Neural progenitor cell (in vitro differentiated cells): ENCODE measurements at regions not wholly inside any gene's neighbourhood (a gene's known extent, or its start where the extent isn't known, plus 50 kb on each side); places are given as distances from the start of the nearest gene placed in this dataset.
A peak's percentile ranks its signal among the peaks of the same experiment; 100 is the strongest.

ENCODE experiments used
- DNase-seq: peaks from one replicate; pipeline ENCODE4 v3.0.0-alpha.2; 2016; ENCODE audit warnings: low spot score
- H2AFZ ChIP-seq: fragments of 200-600 bp; sonication (generic); replicated peaks from 2 replicates; pipeline ENCODE4 v1.6.1; 2016; ENCODE audit warnings: antibody characterized with exemption
- H3F3A ChIP-seq: fragments of 200-600 bp; sonication (generic); 2 replicates; pipeline ENCODE4 v1.6.1; 2016; ENCODE audit warnings: antibody characterized with exemption, low read depth
- H3K27ac ChIP-seq: fragments of 200-600 bp; sonication (generic); 2 replicates; pipeline ENCODE4 v1.5.1; 2016; ENCODE audit warnings: mild to moderate bottlenecking
- H3K27me3 ChIP-seq: fragments of 200-600 bp; sonication (generic); 2 replicates; pipeline ENCODE4 v1.6.1; 2016; ENCODE audit warnings: mild to moderate bottlenecking, moderate library complexity
- H3K36me3 ChIP-seq: fragments of 200-600 bp; sonication (generic); 2 replicates; pipeline ENCODE4 v1.5.1; 2016
- H3K4me1 ChIP-seq: fragments of 200-600 bp; sonication (generic); 2 replicates; pipeline ENCODE4 v1.6.1; 2016; ENCODE audit warnings: mixed run types
- H3K4me2 ChIP-seq: fragments of 200-600 bp; sonication (generic); 2 replicates; pipeline ENCODE4 v1.6.1; 2016
- H3K4me3 ChIP-seq: fragments of 200-600 bp; sonication (generic); 2 replicates; pipeline ENCODE4 v1.5.1; 2016
- H3K79me2 ChIP-seq: fragments of 200-600 bp; sonication (generic); 2 replicates; pipeline ENCODE4 v1.6.1; 2016; ENCODE audit warnings: low read depth
- H3K9ac ChIP-seq: fragments of 200-600 bp; sonication (generic); 2 replicates; pipeline ENCODE4 v1.6.1; 2016
- H3K9me3 ChIP-seq: fragments of 200-600 bp; sonication (generic); 2 replicates; pipeline ENCODE4 v1.5.1; 2016; ENCODE audit warnings: low read depth
- H4K20me1 ChIP-seq: fragments of 200-600 bp; sonication (generic); 2 replicates; pipeline ENCODE4 v1.6.1; 2016; ENCODE audit warnings: low read depth
- H3K27ac Mint-ChIP-seq: 3 replicates; pipeline ENCODE4 v1.8.0; 2021; ENCODE audit warnings: mixed read lengths
- H3K27me3 Mint-ChIP-seq: 2 replicates; pipeline ENCODE4 v1.8.0; 2022; ENCODE audit warnings: low read depth, mild to moderate bottlenecking, inconsistent platforms, moderate library complexity, mixed read lengths; ENCODE audit not compliant: insufficient read depth
- H3K36me3 Mint-ChIP-seq: 3 replicates; pipeline ENCODE4 v1.8.0; 2021; ENCODE audit warnings: mixed read lengths
- H3K4me1 Mint-ChIP-seq: 3 replicates; pipeline ENCODE4 v1.8.0; 2021; ENCODE audit warnings: mixed read lengths
- H3K4me3 Mint-ChIP-seq: 3 replicates; pipeline ENCODE4 v1.8.0; 2021; ENCODE audit warnings: mild to moderate bottlenecking, moderate library complexity, mixed read lengths
- H3K9me3 Mint-ChIP-seq: 3 replicates; pipeline ENCODE4 v1.8.0; 2020; ENCODE audit warnings: mixed read lengths
- CTCF ChIP-seq: fragments of 200-600 bp; sonication (generic); IDR thresholded peaks from 2 replicates; pipeline ENCODE4 v1.5.1; 2017; ENCODE audit warnings: antibody characterized with exemption, mild to moderate bottlenecking
- EZH2 ChIP-seq: fragments of 200-600 bp; sonication (generic); IDR thresholded peaks from 2 replicates; pipeline ENCODE4 v1.6.1; 2017; ENCODE audit warnings: antibody characterized with exemption, mild to moderate bottlenecking, moderate library complexity
- EZH2phosphoT487 ChIP-seq: fragments of 200-600 bp; sonication (generic); IDR thresholded peaks from 2 replicates; pipeline ENCODE4 v1.6.1; 2017; ENCODE audit warnings: antibody characterized with exemption

- Histone ChIP-seq H4K20me1 (no peaks in the 10 kb centered on the region), H3K9me3 (no peaks in the 10 kb centered on the region), H3K4me2 (no peak overlapping the region), H3K27ac (no peak overlapping the region), H3K27me3 (no peaks in the 10 kb centered on the region), H3K9ac (no peak overlapping the region), H3K79me2 (no peaks in the 10 kb centered on the region), H2AFZ (no peak overlapping the region), H3K4me3 (no peak overlapping the region), H3F3A (peaks cover 5% of the 10 kb centered on the region), H3K36me3 (no peaks in the 10 kb centered on the region), H3K4me1 (no peaks in the 10 kb centered on the region)
- Mint-ChIP-seq H3K36me3 (no peaks in the 10 kb centered on the region), H3K27me3 (peaks cover 7% of the 10 kb centered on the region), H3K27ac (no peak overlapping the region), H3K4me1 (peaks cover 8% of the 10 kb centered on the region), H3K4me3 (no peak overlapping the region), H3K9me3 (no peaks in the 10 kb centered on the region)
- DNase-seq = no peak
- TF ChIP-seq CTCF = no peak
- TF ChIP-seq EZH2phosphoT487 = no peak
- TF ChIP-seq EZH2 = no peak
Measured at GRCh38 chr14:104371031-104371430, 208.5 kb upstream of the C14orf180 start.

- Mint-ChIP-seq H3K27me3 (peaks cover 5% of the 10 kb centered on the region), H3K36me3 (no peaks in the 10 kb centered on the region), H3K9me3 (no peaks in the 10 kb centered on the region), H3K4me1 (peaks cover 8% of the 10 kb centered on the region), H3K27ac (peak overlapping the region; percentile 69), H3K4me3 (no peak overlapping the region)
- Histone ChIP-seq H3K4me1 (no peaks in the 10 kb centered on the region), H3K4me2 (no peak overlapping the region), H3K9me3 (no peaks in the 10 kb centered on the region), H4K20me1 (no peaks in the 10 kb centered on the region), H2AFZ (no peak overlapping the region), H3K27ac (no peak overlapping the region), H3K9ac (no peak overlapping the region), H3K79me2 (no peaks in the 10 kb centered on the region), H3K36me3 (no peaks in the 10 kb centered on the region), H3F3A (peaks cover 5% of the 10 kb centered on the region), H3K4me3 (no peak overlapping the region), H3K27me3 (no peaks in the 10 kb centered on the region)
- TF ChIP-seq EZH2 (no peak), CTCF (no peak), EZH2phosphoT487 (no peak)
- no peak for DNase-seq
Measured at GRCh38 chr14:104371917-104372316, 207.6 kb upstream of the C14orf180 start.

- no peak for TF ChIP-seq CTCF
- TF ChIP-seq EZH2 = no peak
- TF ChIP-seq EZH2phosphoT487 = no peak
- H3K9me3 ChIP-seq = no peaks in the 10 kb centered on the region
- Mint-ChIP-seq H3K27me3 (peaks cover 5% of the 10 kb centered on the region), H3K27ac (peak overlapping the region; percentile 82), H3K9me3 (no peaks in the 10 kb centered on the region), H3K4me1 (peaks cover 11% of the 10 kb centered on the region), H3K36me3 (no peaks in the 10 kb centered on the region), H3K4me3 (no peak overlapping the region)
- no peak overlapping the region for H3K9ac ChIP-seq
- no peak overlapping the region for H3K27ac ChIP-seq
- no peak overlapping the region for H3K4me3 ChIP-seq
- no peaks in the 10 kb centered on the region for H4K20me1 ChIP-seq
- H3K4me2 ChIP-seq = no peak overlapping the region
- H3F3A ChIP-seq = peaks cover 5% of the 10 kb centered on the region
- H3K79me2 ChIP-seq = no peaks in the 10 kb centered on the region
- H3K27me3 ChIP-seq = no peaks in the 10 kb centered on the region
- H3K4me1 ChIP-seq = no peaks in the 10 kb centered on the region
- no peak for DNase-seq
- H3K36me3 ChIP-seq = no peaks in the 10 kb centered on the region
- H2AFZ ChIP-seq = no peak overlapping the region
Measured at GRCh38 chr14:104372390-104373054, 207.0 kb upstream of the C14orf180 start.
